Activated B cell treated with CpG ODN at 0.5 μM for 24 hours (primary cell): ENCODE measurements at regions not wholly inside any gene's neighbourhood (a gene's known extent, or its start where the extent isn't known, plus 50 kb on each side); places are given as distances from the start of the nearest gene placed in this dataset.
"Not testable (repeated sequence)": the region's sequence is repeated elsewhere in the genome, so short reads cannot be mapped to it uniquely, and the experiment has no call there.

ENCODE experiments used
- ATAC-seq: fragments of 200-7000 bp; cut with Tn5 transposase; one replicate; pipeline ENCODE4 v1.10.0; 2021; ENCODE audit warnings: low read depth, mild to moderate bottlenecking, moderate library complexity
- CTCF ChIA-PET: fragments of 350-600 bp; sonication (Branson Sonifier 250); formaldehyde crosslinking; loops from one replicate; lab custom pipeline; 2021; ENCODE audit warnings: antibody characterized with exemption; lab: Charles Lee
- POLR2A ChIA-PET: fragments of 350-600 bp; sonication (Branson Sonifier 250); formaldehyde crosslinking; loops from one replicate; lab custom pipeline; 2021; ENCODE audit warnings: antibody characterized with exemption; lab: Charles Lee
- DNase-seq: peaks from one replicate; pipeline ENCODE4 v3.0.0; 2022
- H3K27ac Mint-ChIP-seq: one replicate; pipeline ENCODE4 v1.8.0; 2020; ENCODE audit warnings: mixed read lengths
- H3K27me3 Mint-ChIP-seq: one replicate; pipeline ENCODE4 v1.8.0; 2021; ENCODE audit warnings: mixed read lengths
- H3K36me3 Mint-ChIP-seq: one replicate; pipeline ENCODE4 v1.8.0; 2021; ENCODE audit warnings: low read depth, mixed read lengths
- H3K4me1 Mint-ChIP-seq: one replicate; pipeline ENCODE4 v1.8.0; 2021; ENCODE audit warnings: mixed read lengths
- H3K4me3 Mint-ChIP-seq: one replicate; pipeline ENCODE4 v1.8.0; 2020; ENCODE audit warnings: mild to moderate bottlenecking, mixed read lengths
- H3K9me3 Mint-ChIP-seq: one replicate; pipeline ENCODE4 v1.8.0; 2020; ENCODE audit warnings: mixed read lengths
- CTCF ChIP-seq: fragments of 200-600 bp; IDR thresholded peaks from one replicate; pipeline ENCODE4 v1.8.0; 2022; ENCODE audit warnings: antibody characterized with exemption, mild to moderate bottlenecking
- intact Hi-C: fragments of 100-400 bp; cut with micrococcal nuclease; formaldehyde crosslinking; loops from one replicate; pipeline ENCODE4 v1.15.1; 2024

- peaks cover 3% of the 10 kb centered on the region for H3K9me3 Mint-ChIP-seq
- DNase-seq (no peak), ATAC-seq (no peak)
- intact Hi-C loops, result no loop called here
- no peaks in the 10 kb centered on the region for H3K4me1 Mint-ChIP-seq
- POLR2A ChIA-PET, result no interaction called here
- no peak for TF ChIP-seq CTCF
- no peaks in the 10 kb centered on the region for H3K36me3 Mint-ChIP-seq
- CTCF ChIA-PET, result no interaction called here
- no peak overlapping the region for H3K4me3 Mint-ChIP-seq
- H3K27ac Mint-ChIP-seq, result no peak overlapping the region
- no peaks in the 10 kb centered on the region for H3K27me3 Mint-ChIP-seq
Measured at GRCh38 chr19:21622920-21623319, 117.5 kb downstream of the ZNF429 start.

- intact Hi-C loops, result no loop called here
- DNase-seq, result no peak
- CTCF ChIA-PET, result no interaction called here
- H3K27ac Mint-ChIP-seq, result no peak overlapping the region
- H3K9me3 Mint-ChIP-seq, result no peaks in the 10 kb centered on the region
- H3K4me3 Mint-ChIP-seq, result no peak overlapping the region
- H3K27me3 Mint-ChIP-seq, result no peaks in the 10 kb centered on the region
- no peaks in the 10 kb centered on the region for H3K36me3 Mint-ChIP-seq
- no peak for ATAC-seq
- no peak for TF ChIP-seq CTCF
- no peaks in the 10 kb centered on the region for H3K4me1 Mint-ChIP-seq
- POLR2A ChIA-PET, result no interaction called here
Measured at GRCh38 chr19:21621671-21622070, 116.3 kb downstream of the ZNF429 start.

- POLR2A ChIA-PET, result no interaction called here
- intact Hi-C loops, result no loop called here
- no peak for DNase-seq
Measured at GRCh38 chr19:21617740-21618339, 112.4 kb downstream of the ZNF429 start.

GRCh38 chr19:21614776-21615175, 109.4 kb downstream of the ZNF429 start:
- H3K4me1 Mint-ChIP-seq, DNase-seq, H3K9me3 Mint-ChIP-seq, intact Hi-C loops, POLR2A ChIA-PET, H3K36me3 Mint-ChIP-seq, CTCF ChIA-PET, H3K27ac Mint-ChIP-seq, H3K27me3 Mint-ChIP-seq, H3K4me3 Mint-ChIP-seq, ATAC-seq: not testable (repeated sequence)

More at GRCh38 chr19:21617740-21618339, 112.4 kb downstream of the ZNF429 start:
- no peak overlapping the region for H3K27ac Mint-ChIP-seq
- peaks cover 6% of the 10 kb centered on the region for H3K9me3 Mint-ChIP-seq
- no peak for TF ChIP-seq CTCF
- no peak for ATAC-seq
- no peaks in the 10 kb centered on the region for H3K27me3 Mint-ChIP-seq
- H3K36me3 Mint-ChIP-seq, result no peaks in the 10 kb centered on the region
- no peak overlapping the region for H3K4me3 Mint-ChIP-seq
- no peaks in the 10 kb centered on the region for H3K4me1 Mint-ChIP-seq
- CTCF ChIA-PET, result no interaction called here

GRCh38 chr19:21613201-21613600, 107.8 kb downstream of the ZNF429 start:
- H3K4me1 Mint-ChIP-seq, H3K36me3 Mint-ChIP-seq, DNase-seq, H3K4me3 Mint-ChIP-seq, H3K27me3 Mint-ChIP-seq, POLR2A ChIA-PET, CTCF ChIA-PET, H3K9me3 Mint-ChIP-seq, intact Hi-C loops, H3K27ac Mint-ChIP-seq, ATAC-seq: not testable (repeated sequence)

- no peak overlapping the region for H3K27ac Mint-ChIP-seq
- ChIA-PET POLR2A (no interaction called here), CTCF (no interaction called here)
- no peaks in the 10 kb centered on the region for H3K27me3 Mint-ChIP-seq
- intact Hi-C loops, result no loop called here
- no peak overlapping the region for H3K4me3 Mint-ChIP-seq
- ATAC-seq, result no peak
- H3K4me1 Mint-ChIP-seq, result no peaks in the 10 kb centered on the region
- H3K36me3 Mint-ChIP-seq, result no peaks in the 10 kb centered on the region
- DNase-seq, result no peak
- H3K9me3 Mint-ChIP-seq, result peaks cover 6% of the 10 kb centered on the region
- no peak for TF ChIP-seq CTCF
Measured at GRCh38 chr19:21612403-21612872, 107.0 kb downstream of the ZNF429 start.
